Posterior vena cava (tissue), 2 donors: ENCODE measurements at regions not wholly inside any gene's neighbourhood (a gene's known extent, or its start where the extent isn't known, plus 50 kb on each side); places are given as distances from the start of the nearest gene placed in this dataset.
"Not testable (repeated sequence)": the region's sequence is repeated elsewhere in the genome, so short reads cannot be mapped to it uniquely, and the experiment has no call there.

Source experiments
- DNase-seq: peaks from one replicate; pipeline ENCODE4 v3.0.0-alpha.2; 2020; ENCODE audit warnings: low spot score
- intact Hi-C, 2 donors: fragments of 100-400 bp; cut with DNase I; formaldehyde crosslinking; loops; one replicate each; pipeline versions ENCODE4 v1.14.1 to v1.14.2; 2022 to 2023
- donor health status: DM: yes; HTN: yes; CAD: no.
- donor health status: DM: yes; HTN: yes; CAD: no.

- intact Hi-C loops: no loop called here
Observed at GRCh38 chr3:74435631-74436030, 178.8 kb downstream of the CNTN3 start.

GRCh38 chr3:74434406-74434805, 180.1 kb downstream of the CNTN3 start:
- intact Hi-C loops: no loop called here
- no peak for DNase-seq

More at GRCh38 chr3:74435631-74436030, 178.8 kb downstream of the CNTN3 start:
- no peak for DNase-seq

GRCh38 chr3:74426571-74426970, 187.9 kb downstream of the CNTN3 start:
- intact Hi-C loops: no loop called here
- no peak for DNase-seq

DNA sequence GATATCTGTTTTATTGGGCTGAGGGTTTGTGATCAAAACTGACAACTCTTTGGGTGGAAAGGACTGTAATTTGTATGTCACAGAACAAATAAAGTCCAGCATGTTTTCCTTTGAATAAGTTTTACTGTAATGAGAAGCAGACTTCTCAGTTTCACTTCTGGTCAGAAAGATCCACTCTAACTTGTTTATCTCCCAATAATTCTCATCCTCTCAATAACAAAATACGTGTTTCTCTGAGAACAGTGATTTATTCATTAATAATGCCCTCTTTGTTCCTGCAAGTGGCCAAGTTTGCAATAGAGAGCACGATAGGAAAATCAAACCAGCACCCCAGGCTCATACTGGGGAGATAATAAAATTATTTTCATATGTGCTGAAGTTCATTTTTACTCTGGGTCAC, 190.6 kb downstream of the CNTN3 start:
- no peak for DNase-seq
- intact Hi-C loops: no loop called here

- DNase-seq: no peak
- intact Hi-C loops: no loop called here
Observed at GRCh38 chr3:74420538-74421124, 193.8 kb downstream of the CNTN3 start.

GRCh38 chr3:74415731-74416130, 198.7 kb downstream of the CNTN3 start:
- DNase-seq: peak; percentile 41
- intact Hi-C loops: no loop called here

DNA sequence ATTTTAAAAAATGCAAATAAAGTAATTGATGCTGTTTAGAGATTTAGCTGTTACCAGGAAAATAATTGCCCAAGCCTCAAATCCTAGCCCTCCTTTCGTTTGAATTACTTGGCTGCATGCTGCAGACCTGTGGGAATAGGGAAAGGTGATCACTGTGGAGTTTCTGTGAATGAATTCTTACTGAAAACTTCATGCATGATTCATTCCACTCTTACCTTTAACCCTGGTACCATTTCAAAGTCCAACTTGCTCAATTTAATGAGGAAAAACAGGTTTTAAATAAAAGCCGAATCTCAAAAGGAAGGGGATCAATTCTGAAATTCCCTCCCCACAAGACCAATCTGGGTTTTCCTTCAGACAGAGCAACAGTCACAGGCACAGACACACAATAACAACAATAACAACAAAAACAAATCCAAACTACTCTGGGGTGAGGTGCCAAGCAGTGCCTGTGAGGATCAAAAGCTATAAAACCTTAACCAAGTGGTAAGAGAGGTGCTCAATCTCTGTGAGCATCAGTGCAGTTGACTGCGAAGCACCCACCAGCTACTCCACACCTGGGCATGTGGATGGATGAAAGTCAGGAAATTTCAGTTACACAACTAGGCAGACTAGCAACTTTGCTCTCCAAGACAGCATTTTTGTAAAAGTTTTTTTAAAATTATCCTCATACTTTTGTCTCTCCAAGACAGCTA, 200.8 kb downstream of the CNTN3 start:
- no peak for DNase-seq

GRCh38 chr3:74410276-74410941, 204.1 kb downstream of the CNTN3 start:
- intact Hi-C loops: no loop called here
- DNase-seq: no peak

More for the DNA sequence above, 200.8 kb downstream of the CNTN3 start:
- intact Hi-C loops: no loop called here

DNA sequence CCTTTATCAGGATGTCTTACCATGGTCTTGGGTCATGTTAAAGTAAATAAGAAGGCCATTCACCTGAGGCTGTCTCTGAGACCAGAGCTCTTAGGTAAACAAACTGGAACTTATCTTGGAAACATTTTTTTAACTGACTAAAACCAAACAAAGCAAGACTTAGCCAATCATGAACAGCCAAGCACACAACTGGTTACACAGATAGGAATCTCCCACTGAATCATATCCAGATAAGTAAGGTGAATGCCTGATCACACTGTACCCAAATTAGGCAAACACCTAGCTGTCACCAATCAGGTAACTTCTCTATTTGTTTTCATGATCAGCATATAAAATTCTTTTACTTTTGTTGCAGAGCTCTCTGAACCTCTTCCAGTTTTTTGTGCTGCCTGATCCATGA, 205.4 kb downstream of the CNTN3 start:
- intact Hi-C loops: no loop called here
- DNase-seq: no peak

DNA sequence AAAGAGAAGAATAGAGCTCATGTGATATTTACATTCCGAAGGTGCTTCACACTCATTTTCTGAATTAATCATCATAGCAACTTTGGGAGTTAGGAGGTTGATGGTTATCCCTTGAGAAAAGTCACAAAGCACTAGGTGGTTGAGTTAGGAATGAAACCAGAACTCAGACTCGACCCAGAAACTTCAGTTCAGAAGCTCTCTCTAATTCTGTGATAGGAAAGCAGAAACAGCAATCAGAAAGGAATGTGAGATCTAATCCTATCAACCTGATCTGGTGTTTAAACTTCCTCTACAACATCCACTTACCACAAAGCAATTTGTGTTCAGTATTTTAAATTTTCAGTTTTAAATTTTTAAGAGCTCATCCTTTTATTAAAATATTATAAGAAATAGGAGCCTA, 211.2 kb downstream of the CNTN3 start:
- no peak for DNase-seq
- intact Hi-C loops: no loop called here

DNA sequence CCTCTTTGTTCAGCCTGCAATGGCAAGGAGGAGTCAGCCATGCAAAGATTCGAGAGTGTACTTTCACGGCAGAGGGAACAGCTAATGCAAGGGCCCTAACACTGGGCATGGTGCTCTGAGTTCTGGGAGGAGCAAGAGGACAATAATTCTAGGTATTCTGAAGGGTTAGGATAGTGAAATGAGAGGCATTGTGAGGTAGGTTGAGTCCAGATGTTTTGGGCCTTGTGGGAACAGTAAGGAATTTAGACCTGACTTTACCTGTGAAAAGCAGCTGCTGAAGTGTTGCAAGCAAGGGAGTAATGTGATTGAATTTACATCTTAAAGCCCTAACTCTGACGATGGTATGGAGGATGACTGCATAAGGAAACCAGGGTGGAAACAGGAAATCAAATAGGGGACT, 211.6 kb downstream of the CNTN3 start:
- intact Hi-C loops: no loop called here
- DNase-seq: no peak

DNA sequence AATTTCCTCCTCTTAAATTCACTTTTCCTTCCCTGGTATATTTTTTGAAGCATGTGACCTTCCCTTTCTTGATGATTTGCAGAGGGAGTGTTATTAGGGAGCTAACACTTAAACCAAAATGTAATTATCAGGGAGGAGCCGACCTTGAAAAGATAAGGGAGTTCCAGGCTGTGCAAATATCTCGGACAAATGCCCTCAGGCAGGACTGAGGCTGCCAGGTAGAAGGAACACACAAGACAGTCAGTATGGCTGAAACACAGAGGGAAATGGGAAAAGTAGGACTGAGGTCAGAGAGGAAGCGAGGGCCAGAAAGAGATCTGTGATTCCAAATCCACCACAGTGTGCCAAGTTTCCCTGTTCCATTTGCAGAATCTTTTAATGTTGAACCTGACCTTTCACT, 221.0 kb downstream of the CNTN3 start:
- intact Hi-C loops: no loop called here

DNA sequence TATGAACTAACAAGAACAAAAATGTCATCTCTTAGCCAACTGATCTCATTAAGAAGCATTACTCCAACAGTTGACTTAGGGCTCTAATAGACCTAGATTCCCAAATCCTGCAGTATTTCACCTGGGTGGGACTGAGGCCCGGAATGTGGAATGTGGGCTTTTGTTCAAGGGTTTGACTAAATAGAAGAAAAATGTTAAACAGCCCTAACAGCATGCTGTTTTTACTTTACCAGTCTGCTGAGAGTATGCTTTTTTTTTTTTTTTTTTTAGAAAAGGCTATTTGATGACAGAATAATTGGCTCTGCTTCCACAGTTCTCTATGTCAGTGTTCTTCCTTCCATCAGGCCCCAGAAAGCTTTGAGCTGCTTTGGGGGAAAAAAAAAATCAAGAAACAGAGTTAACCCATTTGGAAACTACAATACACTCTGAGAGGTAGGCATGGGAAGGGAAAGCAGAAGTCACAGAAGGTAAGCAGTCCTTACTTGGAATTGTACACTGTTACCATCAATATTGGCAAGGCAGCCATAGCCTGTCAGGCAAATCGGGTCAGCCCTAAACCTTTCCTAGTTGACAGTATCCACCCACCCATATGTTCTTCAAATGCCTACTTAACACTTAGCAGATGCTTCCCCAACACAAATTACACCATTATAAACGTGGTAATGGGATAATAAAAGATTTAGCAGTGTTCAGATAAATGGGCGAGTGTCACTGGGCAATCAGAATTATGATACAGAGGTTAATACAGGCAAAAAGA, 224.2 kb downstream of the CNTN3 start:
- intact Hi-C loops: no loop called here

More for the DNA sequence above, 221.0 kb downstream of the CNTN3 start:
- no peak for DNase-seq

DNA sequence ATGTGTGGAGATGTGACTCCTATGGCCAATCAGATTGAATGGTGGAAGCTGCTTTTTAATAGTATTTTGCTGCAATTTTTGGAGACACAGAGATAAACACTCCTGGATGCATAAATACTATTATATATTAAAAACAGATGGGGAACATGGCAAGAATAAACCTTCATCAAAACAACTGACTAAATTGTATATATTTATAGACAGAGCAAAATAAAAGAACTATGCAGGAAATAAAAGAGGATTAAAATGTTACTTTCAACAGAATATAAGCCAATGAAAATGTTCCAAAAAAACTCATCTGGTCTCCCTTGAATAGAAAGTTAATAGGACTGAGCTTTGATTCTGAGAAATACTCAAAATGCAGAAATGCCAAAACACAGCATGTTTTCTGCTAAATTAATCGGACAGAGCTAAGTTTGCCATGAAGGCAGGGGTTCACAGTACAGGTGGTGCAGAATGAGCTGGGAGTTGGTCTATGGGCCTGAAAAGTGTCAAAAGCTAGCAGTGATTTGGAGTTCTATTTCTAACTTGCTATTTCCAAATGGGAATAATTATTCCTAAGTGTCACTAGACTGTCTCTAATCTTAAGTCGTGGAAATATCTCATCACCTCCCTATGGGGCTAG, 227.2 kb downstream of the CNTN3 start:
- intact Hi-C loops: no loop called here
- no peak for DNase-seq

More for the DNA sequence above, 224.2 kb downstream of the CNTN3 start:
- no peak for DNase-seq

- no peak for DNase-seq
- intact Hi-C loops: no loop called here
Observed at GRCh38 chr3:74384159-74384558, 230.3 kb downstream of the CNTN3 start.

DNA sequence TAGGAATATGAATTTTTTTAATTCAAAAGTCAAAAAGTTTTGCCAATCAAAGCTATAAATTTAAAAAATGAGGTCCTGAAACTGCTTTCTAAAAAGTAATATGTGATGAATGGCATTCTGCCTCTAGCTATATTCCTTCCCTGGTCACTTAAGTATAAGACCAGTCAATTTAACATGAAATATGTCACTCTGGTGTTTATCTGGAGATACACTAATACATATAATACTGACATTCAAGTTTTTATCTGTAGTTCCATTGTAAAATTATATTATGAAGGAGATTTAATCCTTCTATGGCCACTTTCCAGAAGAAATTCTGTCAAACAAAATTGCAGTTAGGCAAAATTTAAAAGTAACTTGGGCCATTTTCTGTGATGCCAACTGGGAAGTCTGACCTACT, 236.8 kb downstream of the CNTN3 start:
- no peak for DNase-seq
- intact Hi-C loops: no loop called here

GRCh38 chr3:74376323-74376722, 238.1 kb downstream of the CNTN3 start:
- DNase-seq, intact Hi-C loops: not testable (repeated sequence)

GRCh38 chr3:74375653-74376052, 238.8 kb downstream of the CNTN3 start:
- intact Hi-C loops: no loop called here
- DNase-seq: no peak

- intact Hi-C loops: no loop called here
- no peak for DNase-seq
Observed at GRCh38 chr3:74372743-74373142, 241.7 kb downstream of the CNTN3 start.

DNA sequence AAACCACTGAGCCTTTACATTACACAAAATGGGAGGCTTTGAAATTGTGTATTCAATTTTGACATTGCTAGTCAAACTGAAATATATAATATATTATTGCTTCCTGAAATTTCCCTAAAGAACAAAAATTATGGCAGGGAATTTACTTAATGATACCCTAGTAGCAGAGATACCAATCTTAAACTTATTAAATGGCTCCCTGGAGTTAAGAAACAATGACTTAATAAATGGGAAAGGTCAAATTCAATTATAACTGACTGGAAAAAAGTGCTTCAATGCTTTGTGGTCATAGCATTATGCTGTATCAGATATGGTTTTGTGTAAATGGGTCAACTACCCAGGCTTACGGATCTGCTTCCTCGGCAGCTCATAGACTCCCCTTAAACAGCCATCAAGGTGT, 244.1 kb downstream of the CNTN3 start:
- DNase-seq: no peak
- intact Hi-C loops: no loop called here
